ENCODE measurements at regions not wholly inside any gene's neighbourhood (a gene's known extent, or its start where the extent isn't known, plus 50 kb on each side); places are given as distances from the start of the nearest gene placed in this dataset.

DNA sequence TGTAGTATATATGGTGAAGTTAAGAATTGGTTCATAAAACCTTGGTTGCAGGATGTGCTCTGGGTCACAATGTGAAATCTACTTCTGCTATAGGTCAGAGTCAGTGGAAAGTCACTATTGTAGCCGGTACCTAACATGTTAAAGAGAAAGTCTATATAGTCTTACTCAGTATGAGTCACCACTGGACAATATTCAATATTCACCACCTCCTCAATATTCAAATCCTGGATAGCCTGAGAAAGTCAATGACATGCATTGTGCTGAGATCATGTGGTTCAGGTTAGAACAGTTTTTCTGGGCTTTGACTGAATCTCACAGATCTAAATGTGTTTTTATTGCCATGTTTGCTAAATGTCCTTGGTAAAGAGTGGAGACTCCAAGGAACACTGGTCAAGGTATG lies 108.8 kb downstream of the HMHB1 start:
- no peaks in the 10 kb centered on the region for H3K9me2 ChIP-seq (ENCODE audit: insufficient read depth, low read length)
- H3K4me3 ChIP-seq (ENCODE audit: low read length) = no peak overlapping the region
- no peaks in the 10 kb centered on the region for H3K36me3 ChIP-seq (ENCODE audit: insufficient read depth, low read length)
- H3K4me2 ChIP-seq (ENCODE audit: low read length) = no peak overlapping the region
- H3K9me3 ChIP-seq (ENCODE audit: low read length) = no peaks in the 10 kb centered on the region
- H4K20me1 ChIP-seq (ENCODE audit: insufficient read depth) = no peaks in the 10 kb centered on the region
- no peak overlapping the region for H3K9ac ChIP-seq (ENCODE audit: low read length)
- no peaks in the 10 kb centered on the region for H3K79me2 ChIP-seq (replicated peaks; ENCODE audit: insufficient read depth, low read length)
- TF ChIP-seq EZH2 (IDR thresholded peaks at IDR 0.05; ENCODE audit: borderline replicate concordance, insufficient read depth, low read length, poor library complexity, severe bottlenecking) = no peak
- no peak for TF ChIP-seq MXI1 (conservative IDR thresholded peaks at IDR 0.05; ENCODE audit: poor library complexity, severe bottlenecking)
- TF ChIP-seq EP300 (conservative IDR thresholded peaks at IDR 0.05; ENCODE audit: poor library complexity, severe bottlenecking) = no peak
- no peak for TF ChIP-seq RAD21 (conservative IDR thresholded peaks at IDR 0.05)
- TF ChIP-seq SMC3 (conservative IDR thresholded peaks at IDR 0.05; ENCODE audit: poor library complexity) = no peak
- TF ChIP-seq, protein P1, sequence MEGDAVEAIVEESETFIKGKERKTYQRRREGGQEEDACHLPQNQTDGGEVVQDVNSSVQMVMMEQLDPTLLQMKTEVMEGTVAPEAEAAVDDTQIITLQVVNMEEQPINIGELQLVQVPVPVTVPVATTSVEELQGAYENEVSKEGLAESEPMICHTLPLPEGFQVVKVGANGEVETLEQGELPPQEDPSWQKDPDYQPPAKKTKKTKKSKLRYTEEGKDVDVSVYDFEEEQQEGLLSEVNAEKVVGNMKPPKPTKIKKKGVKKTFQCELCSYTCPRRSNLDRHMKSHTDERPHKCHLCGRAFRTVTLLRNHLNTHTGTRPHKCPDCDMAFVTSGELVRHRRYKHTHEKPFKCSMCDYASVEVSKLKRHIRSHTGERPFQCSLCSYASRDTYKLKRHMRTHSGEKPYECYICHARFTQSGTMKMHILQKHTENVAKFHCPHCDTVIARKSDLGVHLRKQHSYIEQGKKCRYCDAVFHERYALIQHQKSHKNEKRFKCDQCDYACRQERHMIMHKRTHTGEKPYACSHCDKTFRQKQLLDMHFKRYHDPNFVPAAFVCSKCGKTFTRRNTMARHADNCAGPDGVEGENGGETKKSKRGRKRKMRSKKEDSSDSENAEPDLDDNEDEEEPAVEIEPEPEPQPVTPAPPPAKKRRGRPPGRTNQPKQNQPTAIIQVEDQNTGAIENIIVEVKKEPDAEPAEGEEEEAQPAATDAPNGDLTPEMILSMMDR (IDR thresholded peaks at IDR 0.05; ENCODE audit: poor library complexity, severe bottlenecking) = no peak
- no peak for TF ChIP-seq POLR2AphosphoS5 (IDR thresholded peaks at IDR 0.05)
- no peak for TF ChIP-seq TAF1 (IDR thresholded peaks at IDR 0.05; ENCODE audit: low read depth)
- TF ChIP-seq, protein P2, sequence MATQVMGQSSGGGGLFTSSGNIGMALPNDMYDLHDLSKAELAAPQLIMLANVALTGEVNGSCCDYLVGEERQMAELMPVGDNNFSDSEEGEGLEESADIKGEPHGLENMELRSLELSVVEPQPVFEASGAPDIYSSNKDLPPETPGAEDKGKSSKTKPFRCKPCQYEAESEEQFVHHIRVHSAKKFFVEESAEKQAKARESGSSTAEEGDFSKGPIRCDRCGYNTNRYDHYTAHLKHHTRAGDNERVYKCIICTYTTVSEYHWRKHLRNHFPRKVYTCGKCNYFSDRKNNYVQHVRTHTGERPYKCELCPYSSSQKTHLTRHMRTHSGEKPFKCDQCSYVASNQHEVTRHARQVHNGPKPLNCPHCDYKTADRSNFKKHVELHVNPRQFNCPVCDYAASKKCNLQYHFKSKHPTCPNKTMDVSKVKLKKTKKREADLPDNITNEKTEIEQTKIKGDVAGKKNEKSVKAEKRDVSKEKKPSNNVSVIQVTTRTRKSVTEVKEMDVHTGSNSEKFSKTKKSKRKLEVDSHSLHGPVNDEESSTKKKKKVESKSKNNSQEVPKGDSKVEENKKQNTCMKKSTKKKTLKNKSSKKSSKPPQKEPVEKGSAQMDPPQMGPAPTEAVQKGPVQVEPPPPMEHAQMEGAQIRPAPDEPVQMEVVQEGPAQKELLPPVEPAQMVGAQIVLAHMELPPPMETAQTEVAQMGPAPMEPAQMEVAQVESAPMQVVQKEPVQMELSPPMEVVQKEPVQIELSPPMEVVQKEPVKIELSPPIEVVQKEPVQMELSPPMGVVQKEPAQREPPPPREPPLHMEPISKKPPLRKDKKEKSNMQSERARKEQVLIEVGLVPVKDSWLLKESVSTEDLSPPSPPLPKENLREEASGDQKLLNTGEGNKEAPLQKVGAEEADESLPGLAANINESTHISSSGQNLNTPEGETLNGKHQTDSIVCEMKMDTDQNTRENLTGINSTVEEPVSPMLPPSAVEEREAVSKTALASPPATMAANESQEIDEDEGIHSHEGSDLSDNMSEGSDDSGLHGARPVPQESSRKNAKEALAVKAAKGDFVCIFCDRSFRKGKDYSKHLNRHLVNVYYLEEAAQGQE (IDR thresholded peaks at IDR 0.05; ENCODE audit: borderline replicate concordance) = no peak
- no peak overlapping the region for H2AFZ ChIP-seq (ENCODE audit: low read depth, low read length)
- H3F3A ChIP-seq (ENCODE audit: insufficient read depth, low read length, poor library complexity, severe bottlenecking) = no peaks in the 10 kb centered on the region
- H3K27me3 ChIP-seq (ENCODE audit: insufficient read depth, low read depth, low read length) = no peaks in the 10 kb centered on the region
- no peak overlapping the region for H3K27ac ChIP-seq (ENCODE audit: low read length)

DNA sequence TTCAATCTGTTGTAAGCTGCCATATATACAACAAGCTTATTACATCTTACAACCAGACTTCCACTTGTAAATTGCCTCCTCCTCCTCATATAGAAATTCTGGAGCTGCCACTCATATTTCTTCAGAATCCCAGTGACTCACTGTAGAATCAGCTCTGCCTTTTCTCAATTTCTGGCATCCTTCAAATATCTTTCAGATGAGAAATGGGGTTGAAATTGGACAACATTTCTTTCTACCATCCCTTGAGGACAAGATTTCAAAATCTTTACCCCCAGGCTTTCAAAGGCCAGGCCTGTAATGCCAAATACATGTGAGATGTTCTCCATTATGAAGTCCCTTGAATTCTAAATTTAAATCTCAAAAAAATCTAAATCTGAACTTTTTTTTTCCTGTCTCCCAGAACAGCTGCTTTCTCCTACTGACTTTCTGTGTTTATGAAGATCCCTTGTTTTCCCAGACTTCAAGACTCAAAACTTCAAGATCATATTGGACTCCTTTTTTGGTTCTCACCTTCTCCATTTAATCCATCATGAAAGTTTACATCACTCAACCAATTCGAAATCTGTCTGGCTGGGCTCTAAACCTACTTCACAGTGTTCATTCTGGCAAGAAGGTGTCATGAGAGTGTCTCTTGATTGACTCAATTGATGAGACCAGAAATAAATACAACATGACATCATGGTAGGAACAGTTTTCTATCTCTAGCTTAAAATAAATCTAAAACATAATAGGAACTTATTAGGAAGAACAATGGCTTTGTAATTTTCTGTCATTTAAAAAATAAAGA lies 109.8 kb downstream of the HMHB1 start:
- Histone ChIP-seq H3K9me2 (ENCODE audit: insufficient read depth, low read length) (no peaks in the 10 kb centered on the region), H3K4me3 (ENCODE audit: low read length) (no peak overlapping the region), H3K4me2 (ENCODE audit: low read length) (no peak overlapping the region), H2AFZ (ENCODE audit: low read depth, low read length) (no peak overlapping the region), H3F3A (ENCODE audit: insufficient read depth, low read length, poor library complexity, severe bottlenecking) (no peaks in the 10 kb centered on the region), H3K9me3 (ENCODE audit: low read length) (no peaks in the 10 kb centered on the region), H3K27me3 (ENCODE audit: insufficient read depth, low read depth, low read length) (no peaks in the 10 kb centered on the region), H3K27ac (ENCODE audit: low read length) (no peak overlapping the region), H3K79me2 (replicated peaks; ENCODE audit: insufficient read depth, low read length) (no peaks in the 10 kb centered on the region), H3K9ac (ENCODE audit: low read length) (no peak overlapping the region), H4K20me1 (ENCODE audit: insufficient read depth) (no peaks in the 10 kb centered on the region), H3K36me3 (ENCODE audit: insufficient read depth, low read length) (no peaks in the 10 kb centered on the region)
- TF ChIP-seq EP300 (conservative IDR thresholded peaks at IDR 0.05; ENCODE audit: poor library complexity, severe bottlenecking) (no peak), POLR2AphosphoS5 (IDR thresholded peaks at IDR 0.05) (no peak), SMC3 (conservative IDR thresholded peaks at IDR 0.05; ENCODE audit: poor library complexity) (no peak), TAF1 (IDR thresholded peaks at IDR 0.05; ENCODE audit: low read depth) (no peak), EZH2 (IDR thresholded peaks at IDR 0.05; ENCODE audit: borderline replicate concordance, insufficient read depth, low read length, poor library complexity, severe bottlenecking) (no peak), RAD21 (conservative IDR thresholded peaks at IDR 0.05) (no peak), MXI1 (conservative IDR thresholded peaks at IDR 0.05; ENCODE audit: poor library complexity, severe bottlenecking) (no peak)
- TF ChIP-seq, protein P2 (IDR thresholded peaks at IDR 0.05; ENCODE audit: borderline replicate concordance) = no peak
- TF ChIP-seq, protein P1 (IDR thresholded peaks at IDR 0.05; ENCODE audit: poor library complexity, severe bottlenecking) = no peak

Measured in neural cell (in vitro differentiated cells).